ENCODE measurements at regions not wholly inside any gene's neighbourhood (a gene's known extent, or its start where the extent isn't known, plus 50 kb on each side); places are given as distances from the start of the nearest gene placed in this dataset.
"Not testable (repeated sequence)": the region's sequence is repeated elsewhere in the genome, so short reads cannot be mapped to it uniquely, and the experiment has no call there.

DNA sequence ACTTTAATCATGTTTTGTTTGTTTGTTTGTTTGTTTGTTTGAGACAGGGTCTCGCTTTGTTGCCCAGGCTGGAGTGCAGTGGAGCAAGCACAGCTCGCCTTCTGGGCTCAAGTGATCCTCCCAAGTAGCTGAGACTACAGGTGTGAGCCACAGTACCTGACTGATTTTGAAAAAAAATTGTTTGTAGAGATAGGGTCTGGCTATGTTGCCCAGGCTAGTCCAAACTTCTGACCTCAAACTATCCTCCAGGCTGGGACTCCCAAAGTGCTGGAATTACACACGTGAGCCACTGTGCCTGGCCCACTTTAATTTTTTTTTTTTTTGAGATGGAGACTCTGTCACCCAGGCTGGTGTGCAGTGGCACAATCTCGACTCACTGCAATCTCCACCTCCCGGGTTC, 74.8 kb upstream of the CLDN5 start:
- POLR2A ChIA-PET: no interaction called here
- TF ChIP-seq HDGF (IDR thresholded peaks at IDR 0.05; ENCODE audit: borderline replicate concordance) (no peak), FOXM1 (IDR thresholded peaks at IDR 0.05; ENCODE audit: borderline replicate concordance) (no peak), TARDBP (IDR thresholded peaks at IDR 0.05) (no peak), BHLHE40 (IDR thresholded peaks at IDR 0.05; ENCODE audit: borderline replicate concordance) (no peak), LEF1 (IDR thresholded peaks at IDR 0.05; ENCODE audit: borderline replicate concordance) (no peak), L3MBTL2 (conservative IDR thresholded peaks at IDR 0.05) (no peak), ARNT (IDR thresholded peaks at IDR 0.05) (no peak), FOXK2 (IDR thresholded peaks at IDR 0.05) (no peak), ZNF384 (IDR thresholded peaks at IDR 0.05) (no peak), NFRKB (IDR thresholded peaks at IDR 0.05) (no peak), ELF4 (IDR thresholded peaks at IDR 0.05) (no peak)
- CTCF ChIA-PET: no interaction called here
- DNase-seq (ENCODE audit: extremely low spot score): no peak

DNA sequence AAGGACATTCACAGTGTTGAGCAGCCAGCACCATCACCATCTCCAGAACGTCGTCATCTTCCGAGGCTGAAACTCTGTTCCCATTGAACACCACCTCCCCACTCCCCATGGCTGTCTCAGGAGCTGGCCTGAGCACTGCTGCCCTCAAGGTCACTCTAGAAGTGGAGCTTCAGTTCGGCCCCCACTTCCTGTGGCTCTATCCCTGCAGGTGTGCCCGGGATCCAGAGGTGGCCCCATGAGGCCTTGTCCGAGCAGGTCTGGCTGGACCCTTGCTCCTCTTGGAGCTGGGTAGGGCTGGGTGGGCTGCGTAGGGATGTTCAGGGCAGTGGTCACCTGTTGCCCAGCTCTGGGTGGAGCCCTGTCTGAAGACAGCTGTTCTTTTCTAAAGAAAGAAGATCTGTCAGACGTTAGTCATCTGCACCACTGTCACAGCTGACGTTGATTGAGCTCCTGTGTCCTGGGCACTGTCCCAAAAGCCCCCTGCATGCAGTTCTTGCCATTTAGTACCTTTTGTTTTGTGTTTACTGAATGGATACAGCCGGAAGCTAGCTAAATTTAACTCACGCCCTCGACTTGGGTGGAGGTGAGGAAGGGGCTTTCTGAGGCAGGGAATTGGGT, 75.5 kb upstream of the CLDN5 start:
- DNase-seq (ENCODE audit: extremely low spot score): no peak
- TF ChIP-seq FOXM1 (IDR thresholded peaks at IDR 0.05; ENCODE audit: borderline replicate concordance) (no peak), TARDBP (IDR thresholded peaks at IDR 0.05) (no peak), ZNF384 (IDR thresholded peaks at IDR 0.05) (no peak), SUZ12 (IDR thresholded peaks at IDR 0.05) (no peak), L3MBTL2 (conservative IDR thresholded peaks at IDR 0.05) (no peak), SP1 (IDR thresholded peaks at IDR 0.05) (no peak), ELF4 (IDR thresholded peaks at IDR 0.05) (no peak), HDGF (IDR thresholded peaks at IDR 0.05; ENCODE audit: borderline replicate concordance) (no peak), FOXA1 (IDR thresholded peaks at IDR 0.05) (no peak), FOXK2 (IDR thresholded peaks at IDR 0.05) (no peak), LEF1 (IDR thresholded peaks at IDR 0.05; ENCODE audit: borderline replicate concordance) (no peak)
- ChIA-PET CTCF (interaction anchor here (1.0 kb wide), 1 partner anchor 30 kb away, joined by 7 read pairs; no protein-coding TSS in a partner anchor), POLR2A (no interaction called here)

GRCh38 chr22:19603346-19603745, 79.1 kb upstream of the CLDN5 start:
- POLR2A ChIA-PET; DNase-seq (ENCODE audit: extremely low spot score); CTCF ChIA-PET: not testable (repeated sequence)

DNA sequence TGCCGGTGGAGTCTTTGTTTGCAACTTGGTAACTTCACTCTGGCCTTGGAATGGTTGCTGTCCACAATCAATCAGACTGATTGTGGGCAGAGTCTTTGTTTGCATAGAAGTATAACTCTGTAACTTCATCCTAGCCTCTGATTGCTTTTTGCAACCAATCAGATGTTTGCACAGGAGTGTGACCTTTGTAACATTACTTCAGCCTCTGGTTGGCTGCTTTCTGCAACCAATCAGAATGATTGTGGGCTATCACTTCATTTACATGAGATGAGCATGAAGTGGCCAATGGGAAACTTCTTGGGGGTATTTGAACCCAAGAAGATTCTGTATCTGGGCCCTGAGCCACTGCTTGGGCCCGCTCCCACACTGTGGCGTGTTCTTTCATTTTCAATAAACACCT, 79.6 kb upstream of the CLDN5 start:
- CTCF ChIA-PET: no interaction called here
- no peak for DNase-seq (ENCODE audit: extremely low spot score)
- POLR2A ChIA-PET: no interaction called here
- TF ChIP-seq SP1 (IDR thresholded peaks at IDR 0.05): no peak
- TF ChIP-seq LEF1 (IDR thresholded peaks at IDR 0.05; ENCODE audit: borderline replicate concordance): no peak
- TF ChIP-seq BHLHE40 (IDR thresholded peaks at IDR 0.05; ENCODE audit: borderline replicate concordance): no peak
- TF ChIP-seq FOXA1 (IDR thresholded peaks at IDR 0.05): no peak
- TF ChIP-seq TARDBP (IDR thresholded peaks at IDR 0.05): no peak
- TF ChIP-seq ARNT (IDR thresholded peaks at IDR 0.05): no peak
- TF ChIP-seq ELF4 (IDR thresholded peaks at IDR 0.05): no peak
- TF ChIP-seq HDGF (IDR thresholded peaks at IDR 0.05; ENCODE audit: borderline replicate concordance): no peak
- no peak for TF ChIP-seq FOXM1 (IDR thresholded peaks at IDR 0.05; ENCODE audit: borderline replicate concordance)
- TF ChIP-seq, protein P1, sequence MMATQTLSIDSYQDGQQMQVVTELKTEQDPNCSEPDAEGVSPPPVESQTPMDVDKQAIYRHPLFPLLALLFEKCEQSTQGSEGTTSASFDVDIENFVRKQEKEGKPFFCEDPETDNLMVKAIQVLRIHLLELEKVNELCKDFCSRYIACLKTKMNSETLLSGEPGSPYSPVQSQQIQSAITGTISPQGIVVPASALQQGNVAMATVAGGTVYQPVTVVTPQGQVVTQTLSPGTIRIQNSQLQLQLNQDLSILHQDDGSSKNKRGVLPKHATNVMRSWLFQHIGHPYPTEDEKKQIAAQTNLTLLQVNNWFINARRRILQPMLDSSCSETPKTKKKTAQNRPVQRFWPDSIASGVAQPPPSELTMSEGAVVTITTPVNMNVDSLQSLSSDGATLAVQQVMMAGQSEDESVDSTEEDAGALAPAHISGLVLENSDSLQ (IDR thresholded peaks at IDR 0.05): no peak
- TF ChIP-seq L3MBTL2 (conservative IDR thresholded peaks at IDR 0.05): no peak
- no peak for TF ChIP-seq NFRKB (IDR thresholded peaks at IDR 0.05)
- TF ChIP-seq CTBP1 (IDR thresholded peaks at IDR 0.05; ENCODE audit: borderline replicate concordance): no peak
- TF ChIP-seq SUZ12 (IDR thresholded peaks at IDR 0.05): no peak
- TF ChIP-seq FOXK2 (IDR thresholded peaks at IDR 0.05): no peak
- TF ChIP-seq ZNF384 (IDR thresholded peaks at IDR 0.05): no peak

DNA sequence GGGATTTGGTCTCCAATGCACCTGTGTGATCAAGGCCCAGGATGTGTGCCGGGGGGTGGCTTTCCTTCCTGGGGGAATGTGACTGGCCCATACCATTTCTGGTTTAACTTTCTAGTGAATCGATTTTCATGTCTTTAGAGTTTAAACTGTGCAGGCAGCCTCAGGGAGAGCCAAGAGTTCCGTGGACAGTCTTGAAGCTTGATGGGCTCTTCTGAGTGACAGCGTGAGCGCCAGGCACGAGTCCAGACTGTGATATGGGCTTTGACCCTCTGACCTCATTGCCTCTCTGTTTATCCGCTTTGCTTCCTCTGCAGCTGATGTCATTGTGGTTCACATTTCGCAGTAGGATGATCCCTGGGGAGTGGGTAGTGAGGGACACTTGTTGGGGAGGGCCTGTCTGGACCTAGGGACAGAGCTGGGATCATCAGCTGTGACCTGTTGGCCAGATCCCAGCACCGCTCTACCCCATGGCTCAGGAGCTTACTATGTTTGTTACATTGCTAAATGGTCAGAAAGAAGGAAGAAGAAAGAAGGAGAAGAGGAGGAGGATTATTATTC, 80.6 kb upstream of the CLDN5 start:
- ChIA-PET CTCF (no interaction called here), POLR2A (no interaction called here)
- TF ChIP-seq, protein P1 (IDR thresholded peaks at IDR 0.05): peak; percentile 45
- TF ChIP-seq LEF1 (IDR thresholded peaks at IDR 0.05; ENCODE audit: borderline replicate concordance): no peak
- no peak for TF ChIP-seq SP1 (IDR thresholded peaks at IDR 0.05)
- TF ChIP-seq ARNT (IDR thresholded peaks at IDR 0.05): no peak
- no peak for TF ChIP-seq FOXA1 (IDR thresholded peaks at IDR 0.05)
- TF ChIP-seq FOXM1 (IDR thresholded peaks at IDR 0.05; ENCODE audit: borderline replicate concordance): no peak
- peak; percentile 9 for DNase-seq (ENCODE audit: extremely low spot score)

- ChIA-PET POLR2A (no interaction called here), CTCF (no interaction called here)
- TF ChIP-seq SP1 (IDR thresholded peaks at IDR 0.05) (no peak), ARNT (IDR thresholded peaks at IDR 0.05) (no peak), FOXA1 (IDR thresholded peaks at IDR 0.05) (no peak), LEF1 (IDR thresholded peaks at IDR 0.05; ENCODE audit: borderline replicate concordance) (no peak), FOXK2 (IDR thresholded peaks at IDR 0.05) (no peak), ZNF384 (IDR thresholded peaks at IDR 0.05) (no peak), NFRKB (IDR thresholded peaks at IDR 0.05) (no peak), HDGF (IDR thresholded peaks at IDR 0.05; ENCODE audit: borderline replicate concordance) (no peak)
- DNase-seq (ENCODE audit: extremely low spot score): peak; percentile 5
Measured at GRCh38 chr22:19605508-19606331, 81.5 kb upstream of the CLDN5 start.

Measured in HEK293T (cell line).